Aorta (tissue), 5 donors: ENCODE measurements at regions not wholly inside any gene's neighbourhood (a gene's known extent, or its start where the extent isn't known, plus 50 kb on each side); places are given as distances from the start of the nearest gene placed in this dataset.

ENCODE experiments used
- ATAC-seq: fragments of 200-7000 bp; cut with Tn5 transposase; one replicate; pipeline ENCODE4 v1.9.1; 2022; ENCODE audit warnings: moderate library complexity; ENCODE audit not compliant: low FRiP score
- DNase-seq, 2 donors: peaks; one replicate each; pipeline ENCODE4 v3.0.0-alpha.2; 2020
- H3K27ac ChIP-seq, 2 donors: one replicate each; pipeline ENCODE4 v1.5.1; 2013; ENCODE audit warnings: low read length in 2 of 2, mild to moderate bottlenecking in 2 of 2, moderate library complexity in 2 of 2, control low read depth in 1 of 2, inconsistent platforms in 1 of 2, low read depth in 1 of 2
- H3K27me3 ChIP-seq, 2 donors: one replicate each; pipeline ENCODE4 v1.6.1; 2013; ENCODE audit warnings: control low read depth in 1 of 2, low read length in 1 of 2, mild to moderate bottlenecking in 1 of 2, moderate library complexity in 1 of 2; ENCODE audit not compliant: insufficient read depth in 2 of 2, control insufficient read depth in 1 of 2
- H3K36me3 ChIP-seq, 2 donors: one replicate each; pipeline ENCODE4 v1.6.1; 2013; ENCODE audit warnings: control low read depth in 1 of 2, low read length in 1 of 2, mild to moderate bottlenecking in 1 of 2; ENCODE audit not compliant: insufficient read depth in 2 of 2, control insufficient read depth in 1 of 2
- H3K4me1 ChIP-seq, 2 donors: one replicate each; pipeline ENCODE4 v1.6.1; 2013; ENCODE audit warnings: low read length in 2 of 2, control low read depth in 1 of 2, mild to moderate bottlenecking in 1 of 2, moderate library complexity in 1 of 2; ENCODE audit not compliant: insufficient read depth in 2 of 2, control insufficient read depth in 1 of 2
- H3K4me3 ChIP-seq, 2 donors: one replicate each; pipeline ENCODE4 v1.5.1; 2013; ENCODE audit warnings: low read length in 2 of 2, control low read depth in 1 of 2, mild to moderate bottlenecking in 1 of 2
- H3K9me3 ChIP-seq: one replicate; pipeline ENCODE4 v1.6.1; 2013; ENCODE audit warnings: mild to moderate bottlenecking, low read length; ENCODE audit not compliant: control insufficient read depth
- WGBS, 2 donors: extraction: QIAGEN DNeasy Blood & Tissue Kit; methylation state at CpG; one replicate each; pipeline ENCODE4 v1.1.7; 2013; 5-methylcytosine and 5-hydroxymethylcytosine counted together
- intact Hi-C, 2 donors: fragments of 100-400 bp; cut with DNase I; formaldehyde crosslinking; loops; one replicate each; pipeline versions ENCODE4 v1.14.2 to v1.15.0; 2022
- donor health status: healthy with polysubstance abuse.
- donor health status: Bipolar disorder and iron deficiency.
- donor health status: DM: no; HTN: no; CAD: no.
- donor health status: DM: no; HTN: no; CAD: no.
- donor health status: DM: yes; HTN: yes; CAD: no.

DNA sequence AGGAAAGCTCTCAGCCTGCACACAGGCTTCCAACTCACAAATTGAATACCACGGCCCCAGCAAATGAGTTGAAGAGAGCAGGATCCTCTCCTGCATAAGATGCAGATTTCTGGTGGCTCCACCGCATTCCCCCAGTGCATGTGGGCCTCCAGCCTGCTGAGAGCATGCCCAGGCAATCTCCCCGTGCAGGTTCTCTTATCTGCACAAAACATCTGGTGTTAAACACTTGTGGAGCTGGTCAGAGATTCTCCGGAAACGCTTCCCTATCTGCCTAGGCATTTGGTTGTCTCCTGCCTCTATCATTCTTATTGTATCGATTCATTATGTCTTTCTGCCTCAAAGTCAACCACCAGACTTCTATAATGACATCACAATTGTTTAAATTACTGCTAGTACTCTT is 1349.0 kb upstream of the B3GALT2 start:
- ATAC-seq (no peak), DNase-seq (no peak)
- H3K4me3 ChIP-seq, result no peak overlapping the region
- no peaks in the 10 kb centered on the region for H3K27me3 ChIP-seq
- no peaks in the 10 kb centered on the region for H3K36me3 ChIP-seq
- H3K4me1 ChIP-seq, result no peaks in the 10 kb centered on the region
- H3K9me3 ChIP-seq, result no peaks in the 10 kb centered on the region
- 63 to 64% methylated on average over 6 of the region's 6 CpGs for WGBS, 2 donors
- intact Hi-C loops, result no loop called here
- H3K27ac ChIP-seq, result no peak overlapping the region

DNA sequence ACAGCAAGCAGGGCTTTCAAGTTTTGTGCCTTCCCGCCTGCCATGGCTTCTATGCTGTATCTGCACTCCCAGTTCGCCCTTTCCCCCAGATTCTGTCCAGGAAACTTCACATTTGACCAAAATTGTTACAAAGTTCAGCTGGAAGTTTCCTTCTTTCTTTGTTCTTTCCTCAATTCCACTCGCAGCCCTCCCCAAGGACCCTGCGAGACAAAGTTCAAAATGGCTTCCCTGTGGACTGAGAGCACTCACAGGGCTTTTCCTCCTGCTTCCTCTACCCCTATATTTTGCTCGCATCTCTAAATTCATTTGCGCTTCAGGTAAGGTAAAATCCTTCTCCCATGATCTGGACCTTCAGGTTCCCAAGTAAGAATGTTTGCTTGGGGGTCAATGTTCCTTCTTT is 1348.4 kb upstream of the B3GALT2 start:
- intact Hi-C loops, result no loop called here
- 78 to 98% methylated on average over 6 of the region's 6 CpGs for WGBS, 2 donors

GRCh38 chr1:194533641-194534040 is 1347.2 kb upstream of the B3GALT2 start:
- intact Hi-C loops, result no loop called here
- Histone ChIP-seq H3K36me3 (no peaks in the 10 kb centered on the region), H3K4me1 (no peaks in the 10 kb centered on the region), H3K9me3 (no peaks in the 10 kb centered on the region), H3K27me3 (no peaks in the 10 kb centered on the region), H3K4me3 (no peak overlapping the region), H3K27ac (no peak overlapping the region)
- ATAC-seq, result no peak
- DNase-seq, result no peak
- 51 to 52% methylated on average over 2 of the region's 2 CpGs for WGBS, 2 donors

More for the DNA sequence above, 1348.4 kb upstream of the B3GALT2 start:
- no peaks in the 10 kb centered on the region for H3K4me1 ChIP-seq
- no peak for ATAC-seq
- H3K9me3 ChIP-seq, result no peaks in the 10 kb centered on the region
- H3K27me3 ChIP-seq, result no peaks in the 10 kb centered on the region
- H3K27ac ChIP-seq, result no peak overlapping the region
- no peaks in the 10 kb centered on the region for H3K36me3 ChIP-seq
- no peak for DNase-seq
- H3K4me3 ChIP-seq, result no peak overlapping the region

DNA sequence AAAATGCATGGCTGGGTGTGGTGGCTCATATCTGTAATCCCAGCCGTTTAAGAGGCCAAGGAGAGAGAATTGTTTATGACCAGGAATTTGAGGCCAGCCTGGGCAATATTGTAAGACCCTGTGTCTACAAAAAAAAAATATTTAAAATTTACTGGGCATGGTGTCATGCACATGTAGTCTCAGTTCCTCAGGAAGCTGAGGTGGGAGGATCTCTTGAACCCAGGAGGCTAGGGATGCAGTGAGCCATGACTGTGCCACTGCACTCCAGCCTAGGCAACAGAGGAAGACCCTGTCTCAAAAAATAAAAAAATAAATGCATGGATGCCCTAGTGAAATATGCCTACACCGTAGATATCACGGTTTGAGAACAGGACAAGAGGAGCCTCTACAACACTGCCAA is 1331.2 kb upstream of the B3GALT2 start:
- 82 to 84% methylated on average over 3 of the region's 3 CpGs for WGBS, 2 donors
- intact Hi-C loops, result no loop called here

DNA sequence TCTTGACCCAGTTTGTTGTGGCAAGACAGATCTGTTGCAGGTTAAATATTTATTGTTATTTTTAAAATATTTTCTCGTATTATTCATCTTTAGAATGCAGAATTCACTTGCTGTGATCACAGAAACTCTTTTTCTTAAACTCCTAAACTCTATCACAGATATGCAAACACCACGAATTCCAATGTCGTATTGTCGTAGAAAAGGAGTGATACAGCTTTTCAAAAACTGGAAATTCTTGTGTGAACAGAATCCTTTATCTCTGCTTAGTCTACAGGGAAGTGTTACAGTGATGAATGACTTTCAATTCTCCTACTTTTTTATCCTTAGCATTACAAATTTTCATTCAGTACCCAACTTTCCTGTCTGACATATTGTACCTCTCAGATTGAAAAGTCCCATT is 1329.5 kb upstream of the B3GALT2 start:
- DNase-seq, result no peak
- Histone ChIP-seq H3K27ac (no peak overlapping the region), H3K4me3 (no peak overlapping the region), H3K4me1 (no peaks in the 10 kb centered on the region), H3K27me3 (no peaks in the 10 kb centered on the region), H3K36me3 (no peaks in the 10 kb centered on the region), H3K9me3 (no peaks in the 10 kb centered on the region)
- no peak for ATAC-seq
- 4 to 19% methylated on average over 4 of the region's 4 CpGs for WGBS, 2 donors
- intact Hi-C loops, result no loop called here

More for the DNA sequence above, 1331.2 kb upstream of the B3GALT2 start:
- DNase-seq (no peak), ATAC-seq (no peak)
- Histone ChIP-seq H3K36me3 (no peaks in the 10 kb centered on the region), H3K27me3 (no peaks in the 10 kb centered on the region), H3K9me3 (no peaks in the 10 kb centered on the region), H3K4me1 (no peaks in the 10 kb centered on the region), H3K27ac (no peak overlapping the region), H3K4me3 (no peak overlapping the region)

GRCh38 chr1:194512957-194513356 is 1326.5 kb upstream of the B3GALT2 start:
- Histone ChIP-seq H3K4me3 (no peak overlapping the region), H3K36me3 (no peaks in the 10 kb centered on the region), H3K4me1 (no peaks in the 10 kb centered on the region), H3K9me3 (peaks cover 6% of the 10 kb centered on the region), H3K27ac (no peak overlapping the region), H3K27me3 (no peaks in the 10 kb centered on the region)
- intact Hi-C loops, result no loop called here
- ATAC-seq, result no peak
- 77 to 93% methylated on average over 3 of the region's 3 CpGs for WGBS, 2 donors
- no peak for DNase-seq

- Histone ChIP-seq H3K36me3 (no peaks in the 10 kb centered on the region), H3K27ac (no peak overlapping the region), H3K4me3 (no peak overlapping the region), H3K27me3 (no peaks in the 10 kb centered on the region), H3K9me3 (peaks cover 6% of the 10 kb centered on the region), H3K4me1 (no peaks in the 10 kb centered on the region)
- no peak for DNase-seq
- WGBS, 2 donors, result 33 to 42% methylated on average over 2 of the region's 2 CpGs
- intact Hi-C loops, result no loop called here
- no peak for ATAC-seq
These were observed 1325.9 kb upstream of the B3GALT2 start for GRCh38 chr1:194512345-194512744.

- no peak for ATAC-seq
- no peak for DNase-seq
- H3K27ac ChIP-seq, result no peak overlapping the region
- no peaks in the 10 kb centered on the region for H3K9me3 ChIP-seq
- no peaks in the 10 kb centered on the region for H3K36me3 ChIP-seq
- no peak overlapping the region for H3K4me3 ChIP-seq
- no peaks in the 10 kb centered on the region for H3K27me3 ChIP-seq
- WGBS, 2 donors, result 92 to 97% methylated on average over 2 of the region's 2 CpGs
- intact Hi-C loops, result no loop called here
- H3K4me1 ChIP-seq, result no peaks in the 10 kb centered on the region
These were observed 1316.8 kb upstream of the B3GALT2 start for GRCh38 chr1:194503209-194503608.

DNA sequence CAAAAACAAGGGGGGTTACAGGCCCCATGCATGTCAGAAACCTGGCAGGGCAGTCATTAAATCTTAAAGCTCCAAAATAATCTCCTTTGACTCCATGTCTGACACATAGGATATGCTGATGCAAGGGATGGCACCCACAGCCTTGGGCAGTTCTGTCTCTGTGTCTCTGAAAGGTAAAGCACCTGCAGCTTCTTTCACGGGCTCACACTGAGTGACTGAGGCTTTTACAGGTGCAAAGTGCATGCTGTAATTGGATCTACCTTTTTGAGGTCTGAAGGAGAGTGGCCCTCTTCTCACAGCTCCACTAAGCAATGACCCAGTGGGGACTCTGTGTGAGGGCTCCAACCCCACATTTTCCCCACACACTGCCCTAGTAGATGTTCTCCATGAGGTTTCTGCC is 1309.0 kb upstream of the B3GALT2 start:
- ATAC-seq, result no peak
- DNase-seq, result no peak
- Histone ChIP-seq H3K27ac (no peak overlapping the region), H3K9me3 (no peaks in the 10 kb centered on the region), H3K27me3 (no peaks in the 10 kb centered on the region), H3K4me3 (no peak overlapping the region), H3K4me1 (no peaks in the 10 kb centered on the region), H3K36me3 (no peaks in the 10 kb centered on the region)
- 90 to 91% methylated on average over 1 of the region's 1 CpG for WGBS, 2 donors
- intact Hi-C loops, result no loop called here
